ENCODE measurements at regions not wholly inside any gene's neighbourhood (a gene's known extent, or its start where the extent isn't known, plus 50 kb on each side); places are given as distances from the start of the nearest gene placed in this dataset.
"Not testable (repeated sequence)": the region's sequence is repeated elsewhere in the genome, so short reads cannot be mapped to it uniquely, and the experiment has no call there.

DNA sequence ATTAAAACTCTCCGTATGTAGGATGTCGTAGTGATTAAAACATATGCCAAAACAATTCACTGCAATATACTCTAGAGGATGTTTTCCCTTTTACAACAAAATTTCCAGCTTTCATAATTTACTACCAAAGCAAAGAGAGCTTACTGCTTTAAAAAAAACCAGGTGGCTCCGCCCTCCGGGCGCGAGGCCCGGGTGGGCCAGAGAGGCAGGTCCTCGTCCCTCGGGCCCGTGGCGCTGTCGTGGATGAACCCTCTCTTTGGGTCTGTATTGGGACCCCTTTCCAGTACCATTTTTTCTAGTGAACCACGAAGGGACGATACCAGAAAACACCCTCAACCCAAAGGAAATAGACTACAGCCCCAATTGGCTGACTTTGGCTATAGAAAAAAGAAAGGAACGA is 698.5 kb downstream of the C6orf118 start:
- in situ Hi-C loops (cut with HindIII; ENCODE audit: low pct_unique_long_range_greater_than_20kb, low sequenced_read_pairs): not testable (repeated sequence)

DNA sequence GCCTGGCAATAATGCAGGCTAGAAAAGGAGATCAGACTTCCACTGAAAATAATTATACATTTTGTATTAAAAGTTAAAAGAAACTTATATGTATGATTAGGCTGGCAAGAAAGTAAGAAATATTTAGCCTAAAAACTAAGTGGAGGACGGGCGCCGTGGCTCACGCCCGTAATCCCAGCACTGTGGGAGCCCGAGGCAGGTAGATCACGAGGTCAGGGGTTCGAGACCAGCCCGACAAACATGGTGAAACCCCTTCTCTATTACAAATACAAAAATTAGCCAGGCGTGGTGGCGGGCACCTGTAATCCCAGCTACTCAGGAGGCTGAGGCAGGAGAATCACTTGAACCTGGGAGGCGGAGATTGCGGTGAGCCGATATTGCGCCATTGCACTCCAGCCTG is 707.0 kb downstream of the C6orf118 start:
- DNase-seq (ENCODE audit: low read depth, low spot score); in situ Hi-C loops (cut with HindIII; ENCODE audit: low pct_unique_long_range_greater_than_20kb, low sequenced_read_pairs): not testable (repeated sequence)

More for the DNA sequence above, 698.5 kb downstream of the C6orf118 start:
- DNase-seq (ENCODE audit: low read depth, low spot score): not testable (repeated sequence)

DNA sequence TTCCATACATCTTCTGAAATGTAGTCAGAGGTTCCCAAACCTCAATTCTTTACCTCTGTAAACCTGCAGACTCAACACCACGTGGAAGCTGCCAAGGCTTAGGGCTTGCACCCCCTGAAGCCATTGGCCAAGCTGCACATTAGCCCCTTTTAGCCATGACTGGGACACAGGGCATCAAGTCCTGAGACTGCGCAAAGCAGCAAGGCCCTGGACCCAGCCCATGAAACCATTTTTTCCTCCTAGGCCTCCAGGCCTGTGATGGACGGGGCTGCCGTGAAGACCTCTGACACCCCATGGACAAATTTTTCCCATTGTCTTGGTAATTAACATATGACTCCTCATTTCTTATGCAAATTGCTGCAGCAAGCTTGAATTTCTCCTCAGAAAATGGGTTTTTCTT is 727.8 kb downstream of the C6orf118 start:
- in situ Hi-C loops (cut with HindIII; ENCODE audit: low pct_unique_long_range_greater_than_20kb, low sequenced_read_pairs): no loop called here
- DNase-seq (ENCODE audit: low read depth, low spot score): no peak

DNA sequence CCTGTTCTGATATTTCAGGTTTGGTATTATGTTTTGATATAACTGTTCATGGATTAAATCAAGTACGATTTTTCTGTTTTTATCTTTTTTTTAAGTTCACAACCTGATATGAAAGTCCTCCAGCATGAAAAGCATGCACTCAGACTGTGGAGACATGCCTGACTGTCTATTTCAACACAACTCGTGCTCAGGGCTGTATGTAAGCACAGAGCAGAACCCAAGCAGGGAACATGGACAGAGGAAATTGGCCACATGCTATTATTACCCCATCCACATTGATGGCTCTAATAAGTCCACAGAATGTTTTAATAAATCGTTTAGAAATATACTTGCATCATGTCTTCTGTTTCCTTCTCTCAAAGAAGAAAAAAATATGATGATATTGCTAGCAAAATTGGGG is 730.4 kb downstream of the C6orf118 start:
- in situ Hi-C loops (cut with HindIII; ENCODE audit: low pct_unique_long_range_greater_than_20kb, low sequenced_read_pairs): no loop called here
- no peak for DNase-seq (ENCODE audit: low read depth, low spot score)

GRCh38 chr6:164578616-164579015 is 730.8 kb downstream of the C6orf118 start:
- in situ Hi-C loops (cut with HindIII; ENCODE audit: low pct_unique_long_range_greater_than_20kb, low sequenced_read_pairs): no loop called here
- no peak for DNase-seq (ENCODE audit: low read depth, low spot score)

- in situ Hi-C loops (cut with HindIII; ENCODE audit: low pct_unique_long_range_greater_than_20kb, low sequenced_read_pairs): no loop called here
- peak; percentile 64 for DNase-seq (ENCODE audit: low read depth, low spot score)
Measured at GRCh38 chr6:164570801-164571200, 738.6 kb downstream of the C6orf118 start.

- in situ Hi-C loops (cut with HindIII; ENCODE audit: low pct_unique_long_range_greater_than_20kb, low sequenced_read_pairs): no loop called here
- no peak for DNase-seq (ENCODE audit: low read depth, low spot score)
Measured at GRCh38 chr6:164569509-164569908, 739.9 kb downstream of the C6orf118 start.

- in situ Hi-C loops (cut with HindIII; ENCODE audit: low pct_unique_long_range_greater_than_20kb, low sequenced_read_pairs): no loop called here
- no peak for DNase-seq (ENCODE audit: low read depth, low spot score)
Measured at GRCh38 chr6:164563924-164564323, 745.5 kb downstream of the C6orf118 start.

DNA sequence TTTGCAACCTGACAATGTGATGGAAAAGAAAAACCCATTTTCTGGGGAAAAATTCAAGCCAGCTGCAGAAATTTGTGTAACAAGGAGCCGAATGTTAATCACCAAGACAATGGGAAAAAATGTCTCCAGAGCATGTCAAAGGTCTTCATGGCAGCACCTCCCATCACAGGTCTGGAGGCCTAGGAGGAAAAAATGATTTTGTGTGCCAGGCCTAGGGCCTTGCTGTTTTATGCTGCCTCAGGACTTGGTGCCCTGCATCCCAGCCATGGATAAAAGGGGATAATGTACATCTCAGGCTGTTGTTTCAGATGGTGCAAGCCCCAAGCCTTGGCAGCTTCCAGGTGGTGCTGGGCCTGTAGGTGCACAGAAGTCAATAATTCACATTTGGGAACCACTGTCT is 747.7 kb downstream of the C6orf118 start:
- in situ Hi-C loops (cut with HindIII; ENCODE audit: low pct_unique_long_range_greater_than_20kb, low sequenced_read_pairs): no loop called here
- DNase-seq (ENCODE audit: low read depth, low spot score): no peak

GRCh38 chr6:164554700-164555476 is 754.5 kb downstream of the C6orf118 start:
- no peak for DNase-seq (ENCODE audit: low read depth, low spot score)
- in situ Hi-C loops (cut with HindIII; ENCODE audit: low pct_unique_long_range_greater_than_20kb, low sequenced_read_pairs): no loop called here

DNA sequence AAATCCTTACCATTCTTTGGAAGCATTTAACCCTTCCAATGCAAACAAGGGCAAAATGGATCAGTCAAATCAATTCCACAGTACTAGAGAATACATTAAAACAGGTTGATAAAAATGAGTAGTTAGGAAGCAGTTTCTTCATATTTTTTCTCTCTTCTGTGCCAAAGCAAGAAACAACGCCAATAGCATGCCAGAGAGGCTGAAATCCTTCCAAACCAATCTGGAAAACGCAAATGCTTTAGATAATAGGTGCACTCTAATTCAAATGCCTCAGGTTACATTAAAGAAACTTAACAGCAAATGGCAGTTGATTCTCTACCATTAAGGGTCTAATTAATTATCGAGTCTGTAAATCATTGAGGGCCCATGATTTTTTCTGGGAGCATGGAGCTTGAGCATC is 755.2 kb downstream of the C6orf118 start:
- no peak for DNase-seq (ENCODE audit: low read depth, low spot score)
- in situ Hi-C loops (cut with HindIII; ENCODE audit: low pct_unique_long_range_greater_than_20kb, low sequenced_read_pairs): no loop called here

DNA sequence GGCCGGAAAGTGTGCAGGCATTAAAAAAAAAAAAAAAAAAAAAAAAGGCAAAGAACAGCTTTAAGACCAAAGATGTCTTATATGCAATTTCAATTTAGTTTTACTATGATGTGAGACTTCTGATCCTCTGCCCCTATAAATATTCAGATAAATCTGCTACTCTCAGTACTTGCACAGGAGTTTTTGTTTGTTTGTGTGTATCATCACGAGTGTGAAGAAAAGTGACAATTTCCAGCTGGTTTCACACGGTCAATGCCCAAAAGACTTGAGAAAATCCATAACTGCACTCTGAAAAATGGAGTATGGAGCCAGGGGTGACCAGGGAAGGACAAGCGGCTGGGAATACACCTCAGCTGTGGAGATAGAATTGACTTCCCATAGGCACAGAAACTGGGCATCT is 757.7 kb downstream of the C6orf118 start:
- in situ Hi-C loops (cut with HindIII; ENCODE audit: low pct_unique_long_range_greater_than_20kb, low sequenced_read_pairs): no loop called here
- DNase-seq (ENCODE audit: low read depth, low spot score): no peak

- DNase-seq (ENCODE audit: low read depth, low spot score): no peak
- in situ Hi-C loops (cut with HindIII; ENCODE audit: low pct_unique_long_range_greater_than_20kb, low sequenced_read_pairs): no loop called here
Measured at GRCh38 chr6:164547076-164547475, 762.3 kb downstream of the C6orf118 start.

GRCh38 chr6:164546263-164546662 is 763.1 kb downstream of the C6orf118 start:
- in situ Hi-C loops (cut with HindIII; ENCODE audit: low pct_unique_long_range_greater_than_20kb, low sequenced_read_pairs): no loop called here
- DNase-seq (ENCODE audit: low read depth, low spot score): no peak

DNA sequence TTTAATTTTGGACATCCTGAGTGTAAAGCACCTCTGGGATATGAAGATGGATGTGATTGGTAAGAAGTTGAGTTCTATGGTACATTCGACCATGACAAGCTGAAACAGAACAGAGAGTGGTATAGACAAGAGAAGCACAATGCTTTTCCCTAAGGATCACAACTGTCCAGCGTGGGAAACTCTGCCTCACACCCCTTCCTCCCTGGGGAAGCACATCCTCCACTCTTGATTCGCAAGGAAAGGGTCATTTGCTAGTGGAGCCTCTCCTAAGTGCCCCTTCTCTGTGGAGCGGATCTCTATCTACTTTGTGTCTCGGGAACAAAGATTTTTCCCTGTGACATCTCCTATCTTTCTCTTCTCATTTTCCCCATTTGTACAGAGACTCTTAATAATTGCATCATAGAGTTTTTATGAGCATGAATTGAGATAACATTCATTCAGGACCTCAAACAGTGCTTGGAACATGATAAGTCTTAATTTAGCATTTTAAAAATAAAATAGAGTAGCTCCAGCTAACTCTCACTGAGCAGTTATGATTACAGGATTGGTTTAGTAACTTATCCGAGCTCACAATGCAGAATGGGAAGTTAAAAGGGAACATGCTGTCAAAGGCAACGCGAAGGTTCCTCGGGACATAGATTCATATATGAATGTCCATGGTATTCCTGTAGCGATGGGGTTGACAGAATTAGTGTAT is 775.2 kb downstream of the C6orf118 start:
- no peak for DNase-seq (ENCODE audit: low read depth, low spot score)
- in situ Hi-C loops (cut with HindIII; ENCODE audit: low pct_unique_long_range_greater_than_20kb, low sequenced_read_pairs): no loop called here

DNA sequence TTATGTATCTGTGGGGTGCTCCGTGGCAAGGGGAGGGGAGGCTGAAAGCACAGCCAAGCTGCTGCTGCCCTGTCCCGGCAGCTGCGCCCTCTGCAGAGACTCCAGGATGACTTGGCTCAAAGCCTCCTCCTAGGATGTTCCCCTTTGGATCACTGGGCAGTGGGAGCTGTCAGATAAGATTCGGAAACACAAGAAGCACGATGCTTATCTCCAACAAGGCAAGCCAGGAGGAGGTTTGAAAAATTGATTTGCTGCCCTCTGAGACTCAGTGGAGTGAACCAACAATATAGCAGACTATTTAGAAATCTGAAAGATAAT is 776.4 kb downstream of the C6orf118 start:
- DNase-seq (ENCODE audit: low read depth, low spot score): no peak
- in situ Hi-C loops (cut with HindIII; ENCODE audit: low pct_unique_long_range_greater_than_20kb, low sequenced_read_pairs): no loop called here

- no peak for DNase-seq (ENCODE audit: low read depth, low spot score)
- in situ Hi-C loops (cut with HindIII; ENCODE audit: low pct_unique_long_range_greater_than_20kb, low sequenced_read_pairs): no loop called here
Measured at GRCh38 chr6:164532198-164533044, 777.0 kb downstream of the C6orf118 start.

DNA sequence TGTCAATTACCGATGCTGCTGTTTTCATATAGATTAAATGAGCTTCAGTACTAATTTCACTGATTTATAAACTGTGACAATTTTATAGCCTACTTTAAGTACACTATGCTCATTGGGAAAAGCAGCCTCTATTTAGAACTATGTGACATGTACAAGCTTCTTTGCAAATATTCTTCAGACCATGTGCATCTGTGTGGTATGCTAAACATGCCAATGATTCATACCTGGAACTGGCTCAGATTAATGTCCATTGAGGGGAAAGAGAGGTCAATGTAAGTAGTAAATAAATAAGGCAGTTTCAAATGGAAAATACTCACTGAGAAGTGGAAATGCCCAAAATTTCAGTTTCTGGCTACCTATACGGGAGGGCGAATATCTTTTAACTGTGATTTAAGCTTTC is 777.7 kb downstream of the C6orf118 start:
- in situ Hi-C loops (cut with HindIII; ENCODE audit: low pct_unique_long_range_greater_than_20kb, low sequenced_read_pairs): no loop called here
- no peak for DNase-seq (ENCODE audit: low read depth, low spot score)
